ENCODE measurements at regions not wholly inside any gene's neighbourhood (a gene's known extent, or its start where the extent isn't known, plus 50 kb on each side); places are given as distances from the start of the nearest gene placed in this dataset.

GRCh38 chr13:30113983-30114570 lies 193.3 kb downstream of the KATNAL1 start:
- WGBS (ENCODE audit: missing lambda C conversion rate) = 55% methylated on average over 12 of the region's 15 CpGs
- Histone ChIP-seq H3K27ac (peak overlapping the region; percentile 87 to 99), H3K4me2 (peak overlapping the region; percentile 96), H3K4me3 (peak overlapping the region; percentile 65), H3K4me1 (peaks cover 13% of the 10 kb centered on the region), H3K9me3 (no peaks in the 10 kb centered on the region)
- ATAC-seq (peak; percentile 4 to 14; a peak in 3 of 6 replicates), FAIRE-seq (no peak), DNase-seq (ENCODE audit: low read depth in 1 of 2, low spot score in 1 of 2) (no peak)
- ChIA-PET CTCF (interaction anchor here (0.7 to 9.8 kb wide), 35 partner anchors 10 to 752 kb away, joined by 3 to 131 read pairs (median 4); partner anchors contain the start of gene UBL3), POLR2A (interaction anchor here (1.3 kb wide), 1 partner anchor 189 kb away, joined by 3 read pairs; no protein-coding TSS in a partner anchor)
- TF ChIP-seq CHD2 (IDR thresholded peaks at IDR 0.05; ENCODE audit: low read length, partially characterized antibody) = no peak
- TF ChIP-seq HOXB5 (CRISPR knock-in tag; IDR thresholded peaks at IDR 0.05) = no peak
- no peak for TF ChIP-seq RARB (CRISPR knock-in tag; IDR thresholded peaks at IDR 0.05)
- TF ChIP-seq TP53 (CRISPR knock-in tag; IDR thresholded peaks at IDR 0.05) = no peak
- TF ChIP-seq USF2 (IDR thresholded peaks at IDR 0.05) = no peak
- no peak for TF ChIP-seq EP300 (IDR thresholded peaks at IDR 0.05)
- TF ChIP-seq NPAS2 (CRISPR knock-in tag; IDR thresholded peaks at IDR 0.05; ENCODE audit: borderline replicate concordance) = no peak
- TF ChIP-seq NFE2L2 (conservative IDR thresholded peaks at IDR 0.05; ENCODE audit: low read length) = no peak
- no peak for TF ChIP-seq MAX (IDR thresholded peaks at IDR 0.05)

- TF ChIP-seq ZC3H11A (IDR thresholded peaks at IDR 0.05) (no peak), RNF2 (IDR thresholded peaks at IDR 0.05; ENCODE audit: borderline replicate concordance, low read depth) (no peak), ELK1 (IDR thresholded peaks at IDR 0.05; ENCODE audit: low read depth, low read length) (no peak), RAD21 (conservative IDR thresholded peaks at IDR 0.05 in 1 of 2, IDR thresholded peaks at IDR 0.05 in 1 of 2) (no peak), REST (IDR thresholded peaks at IDR 0.05) (no peak), ZFP36 (IDR thresholded peaks at IDR 0.05; ENCODE audit: borderline replicate concordance, partially characterized antibody) (no peak), MAX (IDR thresholded peaks at IDR 0.05) (no peak), JUNB (IDR thresholded peaks at IDR 0.05) (no peak), EHMT2 (IDR thresholded peaks at IDR 0.05; ENCODE audit: low read depth) (no peak), BHLHE40 (IDR thresholded peaks at IDR 0.05; ENCODE audit: low read depth, low read length) (no peak), CHD4 (IDR thresholded peaks at IDR 0.05; ENCODE audit: borderline replicate concordance) (no peak), FOXS1 (CRISPR knock-in tag; IDR thresholded peaks at IDR 0.05) (no peak), USF2 (IDR thresholded peaks at IDR 0.05) (no peak), CHD2 (IDR thresholded peaks at IDR 0.05; ENCODE audit: low read length, partially characterized antibody) (no peak), PHF8 (IDR thresholded peaks at IDR 0.05; ENCODE audit: borderline replicate concordance, low read depth) (no peak), HDAC2 (IDR thresholded peaks at IDR 0.05) (no peak), POLR2A (IDR thresholded peaks at IDR 0.05; ENCODE audit: low read length) (no peak)
- peak overlapping the region; percentile 4 to 99; a peak in 3 of 6 replicates for H3K27ac ChIP-seq
- DNase-seq (ENCODE audit: low read depth in 1 of 2, low spot score in 1 of 2) (no peak), FAIRE-seq (no peak), ATAC-seq (no peak)
- H3K4me2 ChIP-seq = no peak overlapping the region
- no peaks in the 10 kb centered on the region for H3K9me3 ChIP-seq
- H3K4me3 ChIP-seq = no peak overlapping the region
- peaks cover 13% of the 10 kb centered on the region for H3K4me1 ChIP-seq
- ChIA-PET POLR2A (interaction anchor here (0.6 to 1.2 kb wide), 2 partner anchors 178 to 264 kb away, joined by 3 to 4 read pairs; partner anchors contain the start of gene UBL3), CTCF (interaction anchor here (0.8 to 9.8 kb wide), 22 partner anchors 9 to 751 kb away, joined by 3 to 131 read pairs (median 4); partner anchors contain the start of gene UBL3)
- WGBS (ENCODE audit: missing lambda C conversion rate) = 81% methylated on average over 5 of the region's 5 CpGs
Observed at GRCh38 chr13:30113551-30113950, 193.8 kb downstream of the KATNAL1 start.

Measured in A549 (cell line).